H9 (cell line): ENCODE measurements at regions not wholly inside any gene's neighbourhood (a gene's known extent, or its start where the extent isn't known, plus 50 kb on each side); places are given as distances from the start of the nearest gene placed in this dataset.

ENCODE experiments used
- DNase-seq: peaks from one replicate; pipeline ENCODE4 v3.0.0-alpha.2; 2017
- H2AFZ ChIP-seq: one replicate; pipeline ENCODE4 v1.6.1; 2013; ENCODE audit warnings: mild to moderate bottlenecking, low read length, control low read depth, moderate library complexity
- H2AK5ac ChIP-seq: 2 replicates; pipeline ENCODE4 v1.6.1; 2013; ENCODE audit warnings: low read length, control low read depth, mixed read lengths; ENCODE audit not compliant: insufficient read length
- H2BK120ac ChIP-seq: one replicate; pipeline ENCODE4 v1.6.1; 2013; ENCODE audit warnings: low read depth, mild to moderate bottlenecking, low read length, control low read depth, inconsistent platforms; ENCODE audit not compliant: poor library complexity, severe bottlenecking
- H2BK12ac ChIP-seq: 2 replicates; pipeline ENCODE4 v1.6.1; 2013; ENCODE audit warnings: low read length, control low read depth, mixed read lengths, low read depth; ENCODE audit not compliant: insufficient read length
- H2BK15ac ChIP-seq: 2 replicates; pipeline ENCODE4 v1.6.1; 2013; ENCODE audit warnings: low read depth, low read length, control low read depth
- H2BK20ac ChIP-seq: one replicate; pipeline ENCODE4 v1.6.1; 2013; ENCODE audit warnings: low read depth, mild to moderate bottlenecking, low read length, control low read depth, inconsistent platforms; ENCODE audit not compliant: poor library complexity, severe bottlenecking
- H2BK5ac ChIP-seq: 2 replicates; pipeline ENCODE4 v1.6.1; 2013; ENCODE audit warnings: low read length, control low read depth, mixed read lengths; ENCODE audit not compliant: insufficient read length
- H3K14ac ChIP-seq: 2 replicates; pipeline ENCODE4 v1.6.1; 2013; ENCODE audit warnings: low read length, control low read depth; ENCODE audit not compliant: insufficient read depth
- H3K18ac ChIP-seq: 2 replicates; pipeline ENCODE4 v1.6.1; 2013; ENCODE audit warnings: low read depth, mild to moderate bottlenecking, mixed read lengths, low read length, control low read depth; ENCODE audit not compliant: insufficient read length
- H3K23ac ChIP-seq: 2 replicates; pipeline ENCODE4 v1.6.1; 2013; ENCODE audit warnings: low read length, control low read depth, mixed read lengths, low read depth; ENCODE audit not compliant: insufficient read length
- H3K23me2 ChIP-seq: 2 replicates; pipeline ENCODE4 v1.6.1; 2013; ENCODE audit warnings: low read depth, mild to moderate bottlenecking, mixed read lengths, low read length, control low read depth; ENCODE audit not compliant: insufficient read length, poor library complexity, severe bottlenecking
- H3K27ac ChIP-seq: 2 replicates; pipeline ENCODE4 v1.5.1; 2013; ENCODE audit warnings: low read length, control low read depth, mixed read lengths, low read depth; ENCODE audit not compliant: insufficient read length
- H3K27me3 ChIP-seq: 2 replicates; pipeline ENCODE4 v1.6.1; 2013; ENCODE audit warnings: low read length, control low read depth, inconsistent platforms; ENCODE audit not compliant: insufficient read depth
- H3K4ac ChIP-seq: 2 replicates; pipeline ENCODE4 v1.6.1; 2013; ENCODE audit warnings: low read depth, mild to moderate bottlenecking, control low read depth, inconsistent platforms, low read length, moderate library complexity
- H3K4me1 ChIP-seq: 2 replicates; pipeline ENCODE4 v1.6.1; 2013; ENCODE audit warnings: low read length, control low read depth, inconsistent platforms; ENCODE audit not compliant: insufficient read depth
- H3K4me2 ChIP-seq: 2 replicates; pipeline ENCODE4 v1.6.1; 2013; ENCODE audit warnings: low read length, control low read depth, mixed read lengths; ENCODE audit not compliant: insufficient read length, insufficient read depth
- H3K56ac ChIP-seq: 2 replicates; pipeline ENCODE4 v1.6.1; 2013; ENCODE audit warnings: low read depth, mild to moderate bottlenecking, mixed read lengths, low read length, control low read depth; ENCODE audit not compliant: insufficient read length
- H3K79me1 ChIP-seq: 2 replicates; pipeline ENCODE4 v1.6.1; 2013; ENCODE audit warnings: low read depth, mild to moderate bottlenecking, moderate library complexity, low read length, control low read depth, inconsistent platforms; ENCODE audit not compliant: insufficient read depth, poor library complexity, severe bottlenecking
- H3K79me2 ChIP-seq: 2 replicates; pipeline ENCODE4 v1.6.1; 2013; ENCODE audit warnings: low read length, control low read depth, inconsistent platforms; ENCODE audit not compliant: insufficient read depth
- H3K9ac ChIP-seq: 2 replicates; pipeline ENCODE4 v1.6.1; 2013; ENCODE audit warnings: low read length, control low read depth, mixed read lengths; ENCODE audit not compliant: insufficient read length; ENCODE audit errors: extremely low read depth
- H3K9me3 ChIP-seq: one replicate; pipeline ENCODE4 v1.6.1; 2013; ENCODE audit warnings: low read depth, low read length, inconsistent platforms; ENCODE audit not compliant: control insufficient read depth
- H3T11ph ChIP-seq: one replicate; pipeline ENCODE4 v1.6.1; 2013; ENCODE audit warnings: mild to moderate bottlenecking, low read length, control low read depth, inconsistent platforms
- H4K20me1 ChIP-seq: one replicate; pipeline ENCODE4 v1.6.1; 2013; ENCODE audit not compliant: control insufficient read depth, insufficient read length, insufficient read depth
- H4K5ac ChIP-seq: 2 replicates; pipeline ENCODE4 v1.6.1; 2013; ENCODE audit warnings: low read depth, mild to moderate bottlenecking, mixed read lengths, low read length, control low read depth; ENCODE audit not compliant: insufficient read length
- H4K8ac ChIP-seq: replicated peaks from 2 replicates; pipeline ENCODE4 v1.6.1; 2013; ENCODE audit warnings: low read length, control low read depth, mixed read lengths, low read depth; ENCODE audit not compliant: insufficient read length
- H4K91ac ChIP-seq: 2 replicates; pipeline ENCODE4 v1.6.1; 2013; ENCODE audit warnings: low read depth, mild to moderate bottlenecking, moderate library complexity, mixed read lengths, low read length, control low read depth; ENCODE audit not compliant: insufficient read length
- H3K27ac Mint-ChIP-seq, 3 experiments: 2 replicates in 2 of 3; 3 replicates in 1 of 3; pipeline ENCODE4 v1.8.0; 2020 to 2021; ENCODE audit warnings: mixed read lengths in 3 of 3, mild to moderate bottlenecking in 1 of 3, moderate library complexity in 1 of 3
- H3K27me3 Mint-ChIP-seq: 2 replicates; pipeline ENCODE4 v1.8.0; 2021; ENCODE audit warnings: low read depth, mild to moderate bottlenecking, moderate library complexity, mixed read lengths
- H3K36me3 Mint-ChIP-seq, 3 experiments: 2 replicates in 2 of 3; 3 replicates in 1 of 3; pipeline ENCODE4 v1.8.0; 2020 to 2021; ENCODE audit warnings: low read depth in 3 of 3, mixed read lengths in 3 of 3; ENCODE audit not compliant: insufficient read depth in 1 of 3
- H3K4me1 Mint-ChIP-seq, 2 experiments: 2 replicates each; pipeline ENCODE4 v1.8.0; 2020; ENCODE audit warnings: mixed read lengths in 2 of 2
- H3K4me3 Mint-ChIP-seq, 2 experiments: 2 replicates in 1 of 2; 3 replicates in 1 of 2; pipeline ENCODE4 v1.8.0; 2020 to 2021; ENCODE audit warnings: mild to moderate bottlenecking in 2 of 2, mixed read lengths in 2 of 2, moderate library complexity in 1 of 2
- H3K9me3 Mint-ChIP-seq, 2 experiments: 2 replicates in 1 of 2; 3 replicates in 1 of 2; pipeline ENCODE4 v1.8.0; 2020; ENCODE audit warnings: mild to moderate bottlenecking in 2 of 2, mixed read lengths in 2 of 2, moderate library complexity in 1 of 2
- CTCF ChIP-seq: fragments of 200-600 bp; sonication (generic); conservative IDR thresholded peaks from 3 replicates; pipeline ENCODE4 v1.8.0; 2021; ENCODE audit warnings: antibody characterized with exemption, mild to moderate bottlenecking
- WGBS: extraction: QIAGEN DNeasy Blood & Tissue Kit; methylation state at CpG from one replicate; pipeline ENCODE4 v1.1.7; 2013; ENCODE audit warnings: missing lambda C conversion rate, low lambda C conversion rate, mixed read lengths; ENCODE audit not compliant: insufficient read length; ENCODE audit errors: extremely low coverage; 5-methylcytosine and 5-hydroxymethylcytosine counted together

DNA sequence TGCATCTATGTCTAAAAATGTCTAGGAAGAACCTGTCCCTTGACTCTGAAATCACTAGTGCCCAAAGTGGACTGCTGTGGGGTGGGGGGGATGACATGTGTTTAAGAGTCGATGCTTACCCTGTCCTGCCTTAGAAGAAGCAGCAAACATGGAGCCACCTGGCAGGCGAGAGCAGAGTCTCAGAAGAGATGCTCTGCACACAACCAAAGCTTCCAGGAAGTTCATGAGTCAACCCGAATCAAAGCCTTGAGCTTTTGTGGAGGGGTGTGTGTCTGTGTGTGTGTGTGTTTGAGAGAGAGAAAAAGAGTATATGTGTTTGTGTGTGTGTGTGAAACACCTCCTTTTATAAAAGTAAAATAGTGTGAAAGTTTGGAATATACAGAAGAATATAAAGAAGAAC lies 269.9 kb downstream of the ALDH8A1 start:
- Histone ChIP-seq H4K91ac (no peak overlapping the region), H3K27ac (no peak overlapping the region), H3K9ac (no peak overlapping the region), H2BK120ac (no peak overlapping the region), H3K27me3 (no peaks in the 10 kb centered on the region), H3K23ac (no peak overlapping the region), H4K5ac (no peak overlapping the region), H4K20me1 (no peaks in the 10 kb centered on the region), H3K18ac (no peak overlapping the region), H3K4me1 (no peaks in the 10 kb centered on the region; the same call in 1 of the 2 replicates), H2AK5ac (no peak overlapping the region), H3K79me2 (no peaks in the 10 kb centered on the region), H3K4ac (no peak overlapping the region), H2AFZ (no peak overlapping the region), H3K56ac (no peak overlapping the region), H2BK5ac (no peak overlapping the region), H4K8ac (no peak overlapping the region), H3K4me2 (no peak overlapping the region), H3K14ac (no peak overlapping the region), H3T11ph (no peak overlapping the region), H3K23me2 (no peaks in the 10 kb centered on the region), H2BK15ac (no peak overlapping the region), H3K79me1 (no peaks in the 10 kb centered on the region), H3K9me3 (no peaks in the 10 kb centered on the region), H2BK12ac (no peak overlapping the region), H2BK20ac (no peak overlapping the region)
- Mint-ChIP-seq H3K27ac (no peak overlapping the region), H3K4me1 (peaks cover 5 to 11% of the 10 kb centered on the region in 2 experiments), H3K4me3 (no peak overlapping the region), H3K27me3 (no peaks in the 10 kb centered on the region), H3K36me3 (no peaks in the 10 kb centered on the region), H3K9me3 (no peaks in the 10 kb centered on the region)
- no CpG with 5 or more reads among the region's 3 CpGs for WGBS
- TF ChIP-seq CTCF = no peak
- no peak for DNase-seq
